ENCODE measurements at regions not wholly inside any gene's neighbourhood (a gene's known extent, or its start where the extent isn't known, plus 50 kb on each side); places are given as distances from the start of the nearest gene placed in this dataset.

- H3K27ac ChIP-seq (ENCODE audit: low read depth in 1 of 2, low read length in 2 of 2) = no peak overlapping the region
- DNase-seq (ENCODE audit: low spot score) = no peak
- H3K36me3 ChIP-seq (ENCODE audit: control insufficient read depth in 4 of 4, insufficient read depth in 3 of 4, low read depth in 1 of 4, low read length in 3 of 4) = no peaks in the 10 kb centered on the region
- TF ChIP-seq, protein P1, sequence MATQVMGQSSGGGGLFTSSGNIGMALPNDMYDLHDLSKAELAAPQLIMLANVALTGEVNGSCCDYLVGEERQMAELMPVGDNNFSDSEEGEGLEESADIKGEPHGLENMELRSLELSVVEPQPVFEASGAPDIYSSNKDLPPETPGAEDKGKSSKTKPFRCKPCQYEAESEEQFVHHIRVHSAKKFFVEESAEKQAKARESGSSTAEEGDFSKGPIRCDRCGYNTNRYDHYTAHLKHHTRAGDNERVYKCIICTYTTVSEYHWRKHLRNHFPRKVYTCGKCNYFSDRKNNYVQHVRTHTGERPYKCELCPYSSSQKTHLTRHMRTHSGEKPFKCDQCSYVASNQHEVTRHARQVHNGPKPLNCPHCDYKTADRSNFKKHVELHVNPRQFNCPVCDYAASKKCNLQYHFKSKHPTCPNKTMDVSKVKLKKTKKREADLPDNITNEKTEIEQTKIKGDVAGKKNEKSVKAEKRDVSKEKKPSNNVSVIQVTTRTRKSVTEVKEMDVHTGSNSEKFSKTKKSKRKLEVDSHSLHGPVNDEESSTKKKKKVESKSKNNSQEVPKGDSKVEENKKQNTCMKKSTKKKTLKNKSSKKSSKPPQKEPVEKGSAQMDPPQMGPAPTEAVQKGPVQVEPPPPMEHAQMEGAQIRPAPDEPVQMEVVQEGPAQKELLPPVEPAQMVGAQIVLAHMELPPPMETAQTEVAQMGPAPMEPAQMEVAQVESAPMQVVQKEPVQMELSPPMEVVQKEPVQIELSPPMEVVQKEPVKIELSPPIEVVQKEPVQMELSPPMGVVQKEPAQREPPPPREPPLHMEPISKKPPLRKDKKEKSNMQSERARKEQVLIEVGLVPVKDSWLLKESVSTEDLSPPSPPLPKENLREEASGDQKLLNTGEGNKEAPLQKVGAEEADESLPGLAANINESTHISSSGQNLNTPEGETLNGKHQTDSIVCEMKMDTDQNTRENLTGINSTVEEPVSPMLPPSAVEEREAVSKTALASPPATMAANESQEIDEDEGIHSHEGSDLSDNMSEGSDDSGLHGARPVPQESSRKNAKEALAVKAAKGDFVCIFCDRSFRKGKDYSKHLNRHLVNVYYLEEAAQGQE (IDR thresholded peaks at IDR 0.05) = peak; percentile 86
- TF ChIP-seq, protein P2, sequence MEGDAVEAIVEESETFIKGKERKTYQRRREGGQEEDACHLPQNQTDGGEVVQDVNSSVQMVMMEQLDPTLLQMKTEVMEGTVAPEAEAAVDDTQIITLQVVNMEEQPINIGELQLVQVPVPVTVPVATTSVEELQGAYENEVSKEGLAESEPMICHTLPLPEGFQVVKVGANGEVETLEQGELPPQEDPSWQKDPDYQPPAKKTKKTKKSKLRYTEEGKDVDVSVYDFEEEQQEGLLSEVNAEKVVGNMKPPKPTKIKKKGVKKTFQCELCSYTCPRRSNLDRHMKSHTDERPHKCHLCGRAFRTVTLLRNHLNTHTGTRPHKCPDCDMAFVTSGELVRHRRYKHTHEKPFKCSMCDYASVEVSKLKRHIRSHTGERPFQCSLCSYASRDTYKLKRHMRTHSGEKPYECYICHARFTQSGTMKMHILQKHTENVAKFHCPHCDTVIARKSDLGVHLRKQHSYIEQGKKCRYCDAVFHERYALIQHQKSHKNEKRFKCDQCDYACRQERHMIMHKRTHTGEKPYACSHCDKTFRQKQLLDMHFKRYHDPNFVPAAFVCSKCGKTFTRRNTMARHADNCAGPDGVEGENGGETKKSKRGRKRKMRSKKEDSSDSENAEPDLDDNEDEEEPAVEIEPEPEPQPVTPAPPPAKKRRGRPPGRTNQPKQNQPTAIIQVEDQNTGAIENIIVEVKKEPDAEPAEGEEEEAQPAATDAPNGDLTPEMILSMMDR (IDR thresholded peaks at IDR 0.05; ENCODE audit: low read depth, low read length, missing input control) = no peak
- no peak overlapping the region for H3K9ac ChIP-seq (ENCODE audit: low read depth in 1 of 2, low read length in 2 of 2)
- no peaks in the 10 kb centered on the region for H3K4me1 ChIP-seq (ENCODE audit: control insufficient read depth in 4 of 4, insufficient read depth in 4 of 4, low read length in 3 of 4)
- H3K27me3 ChIP-seq (ENCODE audit: control insufficient read depth in 4 of 4, insufficient read depth in 4 of 4, low read length in 3 of 4) = no peaks in the 10 kb centered on the region
- 60% methylated on average over 5 of the region's 5 CpGs for WGBS
- no peaks in the 10 kb centered on the region for H3K9me3 ChIP-seq (ENCODE audit: control insufficient read depth in 4 of 4, low read length in 3 of 4)
- no peak overlapping the region for H3K4me3 ChIP-seq (ENCODE audit: low read depth in 1 of 3, low read length in 3 of 3)
Observed at GRCh38 chr2:15041429-15041837, 408.9 kb downstream of the LRATD1 start.

DNA sequence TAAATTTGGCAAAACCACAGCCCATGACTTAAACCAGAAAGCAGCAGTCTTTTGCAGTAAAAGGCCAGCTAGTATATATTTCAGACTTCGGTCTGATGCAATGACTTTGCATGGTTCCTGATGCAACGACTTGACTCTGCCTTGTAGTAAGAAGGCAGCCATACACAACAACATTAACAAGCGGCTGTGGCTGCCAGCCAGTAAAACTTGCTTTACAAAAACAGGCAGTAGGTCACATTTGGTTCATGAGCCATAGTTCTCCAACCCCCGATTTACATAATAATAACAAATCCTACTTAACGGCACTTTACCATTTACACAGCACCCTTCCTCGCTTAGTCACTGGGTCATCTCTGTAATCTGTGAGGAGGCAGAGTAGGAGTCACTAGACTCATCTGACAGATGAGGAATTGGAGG is 410.3 kb downstream of the LRATD1 start:
- H3K9ac ChIP-seq (ENCODE audit: low read depth in 1 of 2, low read length in 2 of 2) = no peak overlapping the region
- H3K4me3 ChIP-seq (ENCODE audit: low read depth in 1 of 3, low read length in 3 of 3) = no peak overlapping the region
- H3K9me3 ChIP-seq (ENCODE audit: control insufficient read depth in 4 of 4, low read length in 3 of 4) = no peaks in the 10 kb centered on the region
- WGBS = 67% methylated on average over 6 of the region's 6 CpGs
- no peak for TF ChIP-seq SP1 (IDR thresholded peaks at IDR 0.05)
- TF ChIP-seq FOXA2 (IDR thresholded peaks at IDR 0.05) = no peak
- TF ChIP-seq MAX (IDR thresholded peaks at IDR 0.05) = no peak
- TF ChIP-seq, protein P2 (IDR thresholded peaks at IDR 0.05; ENCODE audit: low read depth, low read length, missing input control) = no peak
- no peak for TF ChIP-seq ATF3 (IDR thresholded peaks at IDR 0.05)
- no peak for TF ChIP-seq ZBTB33 (IDR thresholded peaks at IDR 0.05)
- no peak for TF ChIP-seq GABPA (IDR thresholded peaks at IDR 0.05 in 1 of 2, conservative IDR thresholded peaks at IDR 0.05 in 1 of 2)
- TF ChIP-seq JUND (IDR thresholded peaks at IDR 0.05) = no peak
- TF ChIP-seq EGR1 (IDR thresholded peaks at IDR 0.05; ENCODE audit: low read depth in 2 of 2) = no peak
- no peak for TF ChIP-seq RAD21 (IDR thresholded peaks at IDR 0.05)
- TF ChIP-seq YY1 (IDR thresholded peaks at IDR 0.05) = no peak
- H3K27me3 ChIP-seq (ENCODE audit: control insufficient read depth in 4 of 4, insufficient read depth in 4 of 4, low read length in 3 of 4) = no peaks in the 10 kb centered on the region
- no peaks in the 10 kb centered on the region for H3K4me1 ChIP-seq (ENCODE audit: control insufficient read depth in 4 of 4, insufficient read depth in 4 of 4, low read length in 3 of 4)
- no peaks in the 10 kb centered on the region for H3K36me3 ChIP-seq (ENCODE audit: control insufficient read depth in 4 of 4, insufficient read depth in 3 of 4, low read depth in 1 of 4, low read length in 3 of 4)
- no peak overlapping the region for H3K27ac ChIP-seq (ENCODE audit: low read depth in 1 of 2, low read length in 2 of 2)
- no peak for DNase-seq (ENCODE audit: low spot score)

All from liver (tissue), 8 donors.